Breast epithelium (tissue), 4 donors: ENCODE measurements at regions not wholly inside any gene's neighbourhood (a gene's known extent, or its start where the extent isn't known, plus 50 kb on each side); places are given as distances from the start of the nearest gene placed in this dataset.

Experiments
- DNase-seq, 2 donors: peaks; one replicate each; pipeline ENCODE4 v3.0.0-alpha.2; 2019; ENCODE audit warnings: low spot score in 2 of 2
- H3K27ac ChIP-seq, 2 donors: fragments of 200-600 bp; sonication (generic) in 1 of 2; one replicate each; pipeline ENCODE4 v1.5.1; 2016 to 2019; ENCODE audit warnings: mild to moderate bottlenecking in 1 of 2
- H3K27me3 ChIP-seq, 2 donors: fragments of 200-600 bp; sonication (generic) in 1 of 2; one replicate each; pipeline versions ENCODE4 v1.5.1 to v1.6.0; 2017 to 2019; ENCODE audit warnings: control low read depth in 1 of 2, mild to moderate bottlenecking in 1 of 2
- H3K36me3 ChIP-seq: fragments of 200-600 bp; one replicate; pipeline ENCODE4 v1.5.1; 2019
- H3K4me1 ChIP-seq, 2 donors: fragments of 200-600 bp; sonication (generic); one replicate each; pipeline ENCODE4 v1.5.1; 2016 to 2019; ENCODE audit warnings: control low read depth in 1 of 2
- H3K4me3 ChIP-seq, 3 donors: fragments of 200-600 bp; sonication (generic); 1 replicate in 2 of 3; 2 replicates in 1 of 3; pipeline ENCODE4 v1.5.1; 2016 to 2019; ENCODE audit warnings: mild to moderate bottlenecking in 3 of 3, moderate library complexity in 2 of 3
- H3K9me3 ChIP-seq, 2 donors: fragments of 200-600 bp; sonication (generic) in 1 of 2; one replicate each; pipeline ENCODE4 v1.5.1; 2016 to 2019; ENCODE audit warnings: control low read depth in 1 of 2
- CTCF ChIP-seq, 3 donors: fragments of 450-650 bp; IDR thresholded peaks; one replicate each; pipeline ENCODE4 v1.5.1; 2016 to 2017; ENCODE audit warnings: antibody characterized with exemption in 3 of 3, mild to moderate bottlenecking in 3 of 3, moderate library complexity in 3 of 3
- POLR2A ChIP-seq: fragments of 450-650 bp; IDR thresholded peaks from one replicate; pipeline ENCODE4 v1.6.1; 2016; ENCODE audit warnings: antibody characterized with exemption, mild to moderate bottlenecking, moderate library complexity
- POLR2AphosphoS5 ChIP-seq, 3 donors: sonication (generic); formaldehyde crosslinking; IDR thresholded peaks; one replicate each; pipeline ENCODE4 v1.6.1; 2017; ENCODE audit warnings: antibody characterized with exemption in 3 of 3
- intact Hi-C: fragments of 100-400 bp; cut with DNase I; formaldehyde crosslinking; loops from one replicate; pipeline ENCODE4 v1.15.1; 2023; ENCODE audit warnings: low total_unique reads

- H3K4me3 ChIP-seq, result no peak overlapping the region
- H3K27ac ChIP-seq, result no peak overlapping the region
- H3K36me3 ChIP-seq, result no peaks in the 10 kb centered on the region
- H3K27me3 ChIP-seq, result no peaks in the 10 kb centered on the region
- intact Hi-C loops, result loop anchor here (10.0 kb wide), 1 partner anchor 533 kb away; no protein-coding TSS in a partner anchor
- H3K4me1 ChIP-seq, result no peaks in the 10 kb centered on the region
- TF ChIP-seq POLR2AphosphoS5 (IDR thresholded peaks at IDR 0.05), result no peak
- no peak for TF ChIP-seq CTCF (IDR thresholded peaks at IDR 0.05)
- TF ChIP-seq POLR2A, result no peak
- DNase-seq, result no peak
- H3K9me3 ChIP-seq, result no peaks in the 10 kb centered on the region
Observed at GRCh38 chr5:145437627-145438026, 397.5 kb downstream of the PRELID2 start.

DNA sequence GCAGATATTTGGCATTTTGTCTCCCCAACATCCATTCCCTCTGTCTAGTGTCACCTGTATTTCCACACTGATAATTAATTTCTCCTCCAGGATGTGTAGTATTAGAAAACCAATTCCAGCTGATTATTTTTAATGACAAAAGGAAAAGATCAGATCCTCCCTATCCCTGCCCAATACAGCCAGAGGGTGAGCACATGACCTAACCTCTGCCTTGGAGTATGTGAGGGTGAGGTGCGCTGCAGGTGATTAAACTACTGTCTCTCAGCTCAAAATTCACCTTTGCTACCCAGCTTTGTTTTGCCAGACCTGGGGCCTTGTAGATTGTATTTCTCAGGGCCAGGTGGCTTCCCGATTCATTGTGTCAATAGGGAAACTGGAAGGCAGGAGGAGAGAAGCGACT, 402.1 kb downstream of the PRELID2 start:
- TF ChIP-seq POLR2AphosphoS5 (IDR thresholded peaks at IDR 0.05) (no peak), POLR2A (no peak), CTCF (IDR thresholded peaks at IDR 0.05) (no peak)
- Histone ChIP-seq H3K4me3 (no peak overlapping the region), H3K27ac (no peak overlapping the region), H3K36me3 (no peaks in the 10 kb centered on the region), H3K9me3 (no peaks in the 10 kb centered on the region), H3K4me1 (no peaks in the 10 kb centered on the region), H3K27me3 (no peaks in the 10 kb centered on the region)
- no peak for DNase-seq
- intact Hi-C loops, result loop anchor here (10.0 kb wide), 1 partner anchor 528 kb away; no protein-coding TSS in a partner anchor

GRCh38 chr5:145429170-145429569, 406.0 kb downstream of the PRELID2 start:
- no peak for DNase-seq
- no peaks in the 10 kb centered on the region for H3K4me1 ChIP-seq
- intact Hi-C loops, result loop anchor here (10.0 kb wide), 1 partner anchor 784 kb away; no protein-coding TSS in a partner anchor

DNA sequence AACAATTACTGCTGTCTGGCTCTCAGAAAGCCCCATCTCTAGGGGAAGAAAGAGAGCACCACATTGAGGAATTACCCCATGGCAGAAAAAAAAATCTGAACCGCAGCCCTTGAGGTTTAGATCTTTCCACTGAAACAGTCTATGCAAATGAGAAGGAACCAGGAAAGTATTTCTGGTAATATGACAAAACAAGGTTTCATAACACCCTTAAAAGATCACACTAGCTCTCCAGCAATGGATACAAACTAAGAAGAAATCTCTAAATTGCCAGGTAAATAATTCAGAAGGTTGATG, 427.1 kb downstream of the PRELID2 start:
- intact Hi-C loops, result no loop called here

More at GRCh38 chr5:145429170-145429569, 406.0 kb downstream of the PRELID2 start:
- H3K27me3 ChIP-seq, result no peaks in the 10 kb centered on the region
- H3K4me3 ChIP-seq, result no peak overlapping the region
- TF ChIP-seq CTCF (IDR thresholded peaks at IDR 0.05), result no peak
- no peak for TF ChIP-seq POLR2AphosphoS5 (IDR thresholded peaks at IDR 0.05)
- TF ChIP-seq POLR2A, result no peak
- no peaks in the 10 kb centered on the region for H3K9me3 ChIP-seq
- H3K27ac ChIP-seq, result no peak overlapping the region
- no peaks in the 10 kb centered on the region for H3K36me3 ChIP-seq

More for the DNA sequence above, 427.1 kb downstream of the PRELID2 start:
- TF ChIP-seq POLR2A (no peak), CTCF (IDR thresholded peaks at IDR 0.05) (no peak), POLR2AphosphoS5 (IDR thresholded peaks at IDR 0.05) (no peak)
- no peak overlapping the region for H3K4me3 ChIP-seq
- H3K27me3 ChIP-seq, result no peaks in the 10 kb centered on the region
- no peaks in the 10 kb centered on the region for H3K4me1 ChIP-seq
- H3K27ac ChIP-seq, result no peak overlapping the region
- peaks cover 12 to 71% of the 10 kb centered on the region in 2 donors for H3K9me3 ChIP-seq
- DNase-seq, result no peak
- no peaks in the 10 kb centered on the region for H3K36me3 ChIP-seq
